ENCODE measurements at regions not wholly inside any gene's neighbourhood (a gene's known extent, or its start where the extent isn't known, plus 50 kb on each side); places are given as distances from the start of the nearest gene placed in this dataset.
"Not testable (repeated sequence)": the region's sequence is repeated elsewhere in the genome, so short reads cannot be mapped to it uniquely, and the experiment has no call there.

DNA sequence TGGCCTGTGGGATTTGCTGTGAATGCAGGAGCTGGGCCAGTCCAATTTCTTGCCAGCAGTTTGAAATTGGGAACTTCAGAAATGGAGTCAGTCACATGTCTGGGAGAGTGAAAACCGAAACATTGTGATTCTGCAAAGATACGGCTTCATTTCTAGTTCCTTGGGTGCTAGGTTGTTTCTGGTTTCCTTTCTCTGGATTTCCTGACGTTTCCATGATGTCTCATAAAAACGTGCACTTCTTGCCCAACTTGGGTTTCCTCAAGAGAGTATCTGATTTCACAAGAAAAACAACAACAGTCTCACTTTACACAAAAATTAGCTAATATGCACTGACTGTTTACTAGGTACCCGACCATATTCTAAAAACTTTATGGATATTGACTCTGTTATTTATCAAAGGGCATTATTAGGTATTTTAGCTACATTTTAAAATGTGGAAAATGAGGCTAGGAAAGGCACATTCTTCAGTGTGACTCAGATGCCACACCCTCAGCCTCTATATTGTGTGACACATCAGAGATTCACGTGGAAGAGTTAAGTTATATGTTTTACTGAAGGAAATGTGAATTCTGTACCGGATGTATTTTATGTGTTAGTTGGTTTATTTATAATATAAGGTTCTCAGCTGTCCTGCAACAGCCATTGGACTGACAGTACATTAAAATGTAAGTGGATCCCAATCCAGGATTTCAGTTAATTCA, 225.0 kb upstream of the PUDP start:
- Mint-ChIP-seq H3K27me3 (ENCODE audit: low read depth, poor library complexity) (peaks cover 7% of the 10 kb centered on the region), H3K27ac (no peak overlapping the region), H3K9me3 (peaks cover 29% of the 10 kb centered on the region), H3K4me3 (no peak overlapping the region), H3K36me3 (ENCODE audit: low read depth) (no peaks in the 10 kb centered on the region), H3K4me1 (no peaks in the 10 kb centered on the region)
- DNase-seq: no peak
- TF ChIP-seq CTCF (IDR thresholded peaks at IDR 0.05): no peak

DNA sequence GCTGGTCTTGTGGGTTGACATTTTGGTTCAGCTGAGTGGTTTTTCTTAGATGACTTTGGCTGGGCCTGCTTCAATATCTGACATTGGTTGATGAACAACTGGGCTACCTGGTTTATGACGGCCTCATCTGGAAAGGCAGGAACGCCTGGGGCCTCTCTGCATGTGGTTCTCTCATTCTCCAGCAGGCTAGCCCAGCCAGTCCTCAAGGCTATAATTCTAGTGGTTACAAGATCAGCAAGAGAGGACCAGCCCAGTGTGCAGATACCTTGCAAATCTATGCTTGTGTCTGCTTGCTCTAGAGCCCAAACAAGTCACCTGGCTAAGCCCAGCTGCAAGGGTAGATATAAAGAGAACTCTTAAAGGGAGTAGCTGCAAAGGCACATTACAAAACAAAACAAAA, 214.2 kb upstream of the PUDP start:
- Mint-ChIP-seq H3K36me3 (ENCODE audit: low read depth) (no peaks in the 10 kb centered on the region), H3K9me3 (peaks cover 4% of the 10 kb centered on the region), H3K4me1 (no peaks in the 10 kb centered on the region), H3K27me3 (ENCODE audit: low read depth, poor library complexity) (peaks cover 6% of the 10 kb centered on the region), H3K4me3 (no peak overlapping the region), H3K27ac (no peak overlapping the region)
- TF ChIP-seq CTCF (IDR thresholded peaks at IDR 0.05): no peak
- no peak for DNase-seq

DNA sequence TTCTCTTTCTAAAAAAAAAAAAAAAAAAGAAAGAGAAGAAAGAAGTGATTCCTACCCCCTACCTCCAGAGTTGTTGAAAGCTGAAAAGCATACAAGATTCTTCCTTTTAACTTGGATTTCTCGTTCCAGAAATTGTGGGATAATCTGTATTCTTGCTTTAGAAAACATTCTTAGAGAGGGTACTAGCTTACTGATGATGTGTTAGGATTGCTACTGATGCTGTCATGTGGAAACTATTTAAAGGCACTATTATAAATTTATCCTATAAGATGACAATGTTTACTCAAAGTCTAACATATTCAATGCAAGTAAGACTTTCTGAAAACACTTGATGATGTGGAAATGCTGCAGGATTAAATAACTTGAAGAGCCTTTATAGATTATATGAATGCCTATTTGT, 204.0 kb upstream of the PUDP start:
- H3K36me3 Mint-ChIP-seq (ENCODE audit: low read depth): no peaks in the 10 kb centered on the region
- H3K4me3 Mint-ChIP-seq: no peak overlapping the region
- TF ChIP-seq CTCF (IDR thresholded peaks at IDR 0.05): no peak
- no peak overlapping the region for H3K27ac Mint-ChIP-seq
- peaks cover 4% of the 10 kb centered on the region for H3K4me1 Mint-ChIP-seq
- H3K27me3 Mint-ChIP-seq (ENCODE audit: low read depth, poor library complexity): no peaks in the 10 kb centered on the region
- DNase-seq: no peak
- no peaks in the 10 kb centered on the region for H3K9me3 Mint-ChIP-seq

DNA sequence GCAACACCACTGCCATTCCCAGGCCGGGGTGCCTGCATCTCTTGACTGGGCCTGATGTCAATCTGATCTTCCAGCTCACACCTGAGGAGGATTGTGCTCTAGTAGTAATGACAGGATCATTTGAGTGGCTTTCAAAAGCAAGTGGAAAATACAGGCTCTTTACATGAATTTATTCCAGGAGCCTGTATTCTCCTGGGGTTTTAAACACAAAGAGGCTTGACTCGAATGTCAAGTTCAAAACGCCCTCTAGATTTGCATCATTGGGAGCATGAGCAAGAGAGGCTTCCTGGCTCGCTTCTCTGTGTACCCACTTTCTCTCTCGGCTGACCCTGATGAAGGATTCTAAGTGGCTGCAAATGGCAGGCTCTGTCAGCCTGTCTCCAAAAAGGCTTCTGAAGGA, 199.5 kb upstream of the PUDP start:
- DNase-seq: no peak
- TF ChIP-seq CTCF (IDR thresholded peaks at IDR 0.05): no peak
- no peaks in the 10 kb centered on the region for H3K36me3 Mint-ChIP-seq (ENCODE audit: low read depth)
- H3K9me3 Mint-ChIP-seq: no peaks in the 10 kb centered on the region
- H3K27ac Mint-ChIP-seq: no peak overlapping the region
- H3K4me3 Mint-ChIP-seq: no peak overlapping the region
- no peaks in the 10 kb centered on the region for H3K4me1 Mint-ChIP-seq
- H3K27me3 Mint-ChIP-seq (ENCODE audit: low read depth, poor library complexity): no peaks in the 10 kb centered on the region

DNA sequence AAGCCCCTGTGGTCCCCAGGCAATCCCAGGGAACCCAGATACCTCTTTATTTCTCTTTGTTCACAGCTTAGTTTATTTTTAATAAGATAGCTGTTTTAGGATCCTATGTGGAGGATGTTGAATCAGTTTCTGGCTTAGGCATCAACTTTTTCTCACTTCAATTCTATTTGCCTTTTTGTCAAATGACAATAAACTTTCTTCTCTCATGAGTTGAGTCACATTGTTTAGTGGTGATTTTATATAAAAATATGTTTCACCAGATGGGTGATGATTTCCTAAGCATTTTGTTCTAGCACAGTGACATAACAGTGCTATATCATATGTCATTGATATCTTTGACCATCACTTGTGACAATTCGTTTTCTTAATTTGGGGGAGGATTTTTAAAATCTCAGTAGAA, 198.1 kb upstream of the PUDP start:
- no peak overlapping the region for H3K27ac Mint-ChIP-seq
- TF ChIP-seq CTCF (IDR thresholded peaks at IDR 0.05): no peak

GRCh38 chrX:7343181-7343580, 195.2 kb upstream of the PUDP start:
- Mint-ChIP-seq H3K27ac (no peak overlapping the region), H3K27me3 (ENCODE audit: low read depth, poor library complexity) (no peaks in the 10 kb centered on the region), H3K36me3 (ENCODE audit: low read depth) (no peaks in the 10 kb centered on the region), H3K4me3 (no peak overlapping the region), H3K4me1 (no peaks in the 10 kb centered on the region), H3K9me3 (no peaks in the 10 kb centered on the region)
- no peak for TF ChIP-seq CTCF (IDR thresholded peaks at IDR 0.05)
- DNase-seq: no peak

More for the DNA sequence above, 198.1 kb upstream of the PUDP start:
- no peaks in the 10 kb centered on the region for H3K9me3 Mint-ChIP-seq
- no peaks in the 10 kb centered on the region for H3K4me1 Mint-ChIP-seq
- no peak for DNase-seq
- H3K36me3 Mint-ChIP-seq (ENCODE audit: low read depth): no peaks in the 10 kb centered on the region
- no peak overlapping the region for H3K4me3 Mint-ChIP-seq
- no peaks in the 10 kb centered on the region for H3K27me3 Mint-ChIP-seq (ENCODE audit: low read depth, poor library complexity)

DNA sequence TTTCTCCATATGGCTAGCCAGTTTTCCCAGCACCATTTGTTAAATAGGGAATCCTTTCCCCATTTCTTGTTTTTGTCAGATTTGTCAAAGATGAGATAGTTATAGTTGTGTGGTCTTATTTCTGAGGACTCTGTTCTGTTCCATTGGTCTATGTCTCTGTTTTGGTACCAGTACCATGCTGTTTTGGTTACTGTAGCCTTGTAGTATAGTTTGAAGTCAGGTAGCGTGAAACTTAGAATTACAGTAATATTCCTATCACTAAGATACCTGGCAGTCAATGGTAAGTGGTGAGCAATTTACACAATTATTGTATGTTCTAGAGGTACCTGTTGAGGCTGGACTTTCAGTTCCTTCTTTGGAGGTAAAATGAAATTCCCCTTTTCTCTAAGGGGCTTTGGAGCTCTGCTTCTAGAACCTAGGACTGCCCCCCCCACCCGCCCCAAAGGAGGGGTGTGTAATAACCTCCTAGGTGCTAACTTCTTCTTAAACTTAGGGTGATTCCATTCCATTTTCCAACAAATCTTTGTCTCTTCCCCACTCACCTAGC, 187.9 kb upstream of the PUDP start:
- not testable (repeated sequence) for H3K27ac Mint-ChIP-seq; DNase-seq; H3K27me3 Mint-ChIP-seq (ENCODE audit: low read depth, poor library complexity); H3K9me3 Mint-ChIP-seq; H3K4me3 Mint-ChIP-seq; H3K4me1 Mint-ChIP-seq
- H3K36me3 Mint-ChIP-seq (ENCODE audit: low read depth): peaks cover 18% of the 10 kb centered on the region

Data from nephron progenitor cell (in vitro differentiated cells).